GM12873 (cell line): ENCODE measurements at regions not wholly inside any gene's neighbourhood (a gene's known extent, or its start where the extent isn't known, plus 50 kb on each side); places are given as distances from the start of the nearest gene placed in this dataset.

Experiments used
- TF ChIP-seq, protein P1 (sequence below): IDR thresholded peaks from 2 replicates; pipeline ENCODE4 v1.5.1; 2012; ENCODE audit warnings: low read depth, mild to moderate bottlenecking, moderate library complexity, low read length, control low read depth; ENCODE audit not compliant: insufficient read depth; ENCODE audit errors: missing control alignments

DNA sequence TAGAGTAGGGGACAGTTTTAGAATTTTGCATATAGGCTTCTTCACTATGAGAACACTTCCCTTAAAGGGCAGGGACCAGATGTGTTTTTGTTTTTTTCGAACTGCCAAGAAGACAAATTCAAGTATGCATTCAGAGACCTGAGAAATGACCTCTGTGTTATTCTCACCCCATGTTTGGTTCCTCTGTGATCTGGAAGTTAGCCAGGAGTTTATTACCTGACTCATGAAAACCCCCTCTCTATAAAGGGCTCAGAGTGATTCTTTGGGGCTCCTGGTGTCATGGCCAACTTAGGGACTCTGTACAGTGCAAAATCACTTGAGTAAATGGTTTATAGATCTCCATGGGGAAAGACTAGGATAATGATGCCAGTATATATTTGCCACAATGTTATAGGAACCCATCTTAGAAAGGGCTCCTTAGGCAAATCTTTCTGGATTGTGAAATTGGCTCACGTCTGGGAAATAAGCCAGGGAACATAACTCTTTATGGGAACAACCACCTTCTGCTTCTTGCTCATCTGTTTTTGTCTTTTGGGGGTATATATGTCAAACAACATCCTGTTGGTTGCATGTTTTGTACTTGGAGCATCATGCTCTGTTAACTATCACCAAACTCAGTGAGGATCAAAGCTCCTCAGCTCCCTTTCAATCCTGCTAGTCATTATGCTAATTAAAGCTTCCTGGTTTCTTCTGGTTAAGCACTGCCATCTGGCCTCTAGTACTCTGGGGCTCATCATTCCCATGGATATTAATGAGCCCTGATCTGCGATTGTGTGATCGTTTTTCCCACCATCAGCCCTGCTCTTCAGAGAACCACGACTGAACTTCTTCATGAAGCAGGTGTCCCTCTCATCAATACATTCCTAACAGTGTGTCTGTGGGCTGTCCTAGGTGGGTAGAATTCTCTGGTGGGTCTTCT, 173.4 kb upstream of the CDH12 start:
- TF ChIP-seq, protein P1, sequence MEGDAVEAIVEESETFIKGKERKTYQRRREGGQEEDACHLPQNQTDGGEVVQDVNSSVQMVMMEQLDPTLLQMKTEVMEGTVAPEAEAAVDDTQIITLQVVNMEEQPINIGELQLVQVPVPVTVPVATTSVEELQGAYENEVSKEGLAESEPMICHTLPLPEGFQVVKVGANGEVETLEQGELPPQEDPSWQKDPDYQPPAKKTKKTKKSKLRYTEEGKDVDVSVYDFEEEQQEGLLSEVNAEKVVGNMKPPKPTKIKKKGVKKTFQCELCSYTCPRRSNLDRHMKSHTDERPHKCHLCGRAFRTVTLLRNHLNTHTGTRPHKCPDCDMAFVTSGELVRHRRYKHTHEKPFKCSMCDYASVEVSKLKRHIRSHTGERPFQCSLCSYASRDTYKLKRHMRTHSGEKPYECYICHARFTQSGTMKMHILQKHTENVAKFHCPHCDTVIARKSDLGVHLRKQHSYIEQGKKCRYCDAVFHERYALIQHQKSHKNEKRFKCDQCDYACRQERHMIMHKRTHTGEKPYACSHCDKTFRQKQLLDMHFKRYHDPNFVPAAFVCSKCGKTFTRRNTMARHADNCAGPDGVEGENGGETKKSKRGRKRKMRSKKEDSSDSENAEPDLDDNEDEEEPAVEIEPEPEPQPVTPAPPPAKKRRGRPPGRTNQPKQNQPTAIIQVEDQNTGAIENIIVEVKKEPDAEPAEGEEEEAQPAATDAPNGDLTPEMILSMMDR: no peak

DNA sequence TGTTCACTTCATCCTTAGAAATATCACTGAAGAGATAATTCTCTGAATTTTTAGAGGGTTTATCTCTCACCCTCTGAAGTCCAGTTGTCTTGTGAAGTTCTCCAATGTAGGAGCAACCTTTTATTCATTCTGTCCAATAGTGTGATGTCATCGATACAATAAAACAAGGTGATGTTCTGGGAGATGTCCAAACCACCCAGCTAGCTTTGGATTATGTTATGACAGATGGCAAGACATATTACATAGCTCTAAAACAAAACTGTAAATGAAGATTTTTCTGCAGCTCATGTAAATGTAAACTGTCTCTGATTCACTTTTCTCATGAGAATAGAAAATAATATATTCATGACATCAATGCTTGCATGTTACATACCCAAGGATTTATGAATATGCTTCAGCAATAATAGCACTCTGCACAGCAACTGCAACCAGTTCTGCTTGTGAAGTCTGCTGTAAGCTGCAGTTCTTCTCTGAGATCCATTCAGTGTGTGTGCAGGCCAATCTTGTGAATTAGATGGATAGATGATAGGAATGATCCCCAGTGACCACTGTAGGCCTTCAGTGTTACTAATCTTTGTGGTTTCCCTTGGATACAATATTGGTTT, 172.6 kb upstream of the CDH12 start:
- TF ChIP-seq, protein P1: no peak

GRCh38 chr5:23024470-23024869, 171.3 kb upstream of the CDH12 start:
- TF ChIP-seq, protein P1: no peak

DNA sequence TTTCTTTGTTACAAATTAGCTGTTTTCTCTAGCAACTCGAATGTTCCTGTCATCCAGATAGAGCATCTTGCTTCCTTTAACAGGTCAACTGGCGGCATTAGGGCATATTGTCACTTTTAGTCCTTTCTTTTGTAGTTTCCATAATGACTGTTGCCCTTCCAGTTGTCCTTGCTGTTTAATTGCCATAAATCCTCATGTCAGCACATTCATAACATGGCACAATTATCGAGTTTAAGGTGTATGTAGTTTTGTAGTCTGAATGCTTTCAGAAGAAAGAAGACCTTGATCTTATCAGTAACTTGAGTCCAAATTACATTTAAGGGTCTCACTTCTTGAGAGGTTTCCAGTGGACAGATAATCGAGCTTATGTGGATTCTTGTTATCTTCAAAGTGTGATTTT, 161.7 kb upstream of the CDH12 start:
- TF ChIP-seq, protein P1: no peak

DNA sequence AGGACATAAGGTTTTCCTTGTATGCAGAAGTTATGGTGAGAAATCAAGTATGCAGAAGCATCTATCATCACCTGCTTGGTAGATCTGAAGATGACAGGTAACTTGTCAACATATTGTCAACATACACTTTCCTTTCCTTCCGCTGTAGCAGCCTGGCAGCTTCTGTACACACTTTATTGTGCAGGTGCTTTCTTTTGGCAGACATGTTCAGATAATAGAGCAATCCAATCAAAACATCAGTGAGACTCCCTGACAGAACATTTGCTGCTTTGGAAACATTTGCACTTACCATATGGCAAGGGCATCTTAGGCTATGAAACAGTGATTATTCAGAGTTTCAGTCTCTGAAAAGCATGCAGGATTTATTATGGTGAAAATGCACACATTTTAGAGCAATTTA, 161.1 kb upstream of the CDH12 start:
- TF ChIP-seq, protein P1: no peak

- TF ChIP-seq, protein P1: no peak
Measured at GRCh38 chr5:23013395-23013998, 160.4 kb upstream of the CDH12 start.

DNA sequence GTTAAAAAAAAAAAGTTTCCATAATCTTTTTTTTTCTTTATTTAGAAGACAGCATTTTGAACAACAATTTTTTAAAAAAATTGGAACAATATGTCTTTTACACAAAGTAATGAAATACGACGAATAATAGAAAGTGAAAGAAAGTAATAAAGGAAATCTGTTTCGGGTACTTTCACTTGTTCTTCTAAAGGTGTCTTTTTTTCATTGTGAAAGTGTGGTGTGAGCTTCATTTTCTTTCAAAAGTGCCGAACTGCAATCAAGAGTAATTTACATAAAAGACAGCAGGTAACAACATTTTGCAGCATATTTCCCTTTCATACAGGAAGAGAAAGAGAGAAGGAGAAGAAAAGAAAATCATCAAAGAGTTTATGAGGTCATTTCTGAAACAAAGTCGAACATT, 159.7 kb upstream of the CDH12 start:
- TF ChIP-seq, protein P1: no peak
